CD4-positive, alpha-beta memory T cell (primary cell): ENCODE measurements at regions not wholly inside any gene's neighbourhood (a gene's known extent, or its start where the extent isn't known, plus 50 kb on each side); places are given as distances from the start of the nearest gene placed in this dataset.

Source experiments
- CTCF ChIA-PET: fragments of 350-600 bp; sonication (Branson Sonifier 250); formaldehyde crosslinking; loops from one replicate; lab custom pipeline; 2021; ENCODE audit warnings: inconsistent platforms; ENCODE audit not compliant: partially characterized antibody; lab: Charles Lee
- POLR2A ChIA-PET: fragments of 350-600 bp; sonication (Branson Sonifier 250); formaldehyde crosslinking; loops from one replicate; lab custom pipeline; 2021; ENCODE audit not compliant: partially characterized antibody; lab: Charles Lee
- DNase-seq, 5 donors: peaks; one replicate each; pipeline versions ENCODE4 v3.0.0 to v3.0.0-alpha.2; 2020 to 2022; ENCODE audit warnings: mixed read lengths in 1 of 5
- H3K27ac ChIP-seq: one replicate; pipeline ENCODE4 v1.7.0; 2013; ENCODE audit warnings: low read depth, low read length
- H3K27me3 ChIP-seq: 2 replicates; pipeline ENCODE4 v1.7.0; 2013; ENCODE audit warnings: mild to moderate bottlenecking, low read length, moderate library complexity; ENCODE audit not compliant: insufficient read depth
- H3K36me3 ChIP-seq: 2 replicates; pipeline ENCODE4 v1.7.0; 2013; ENCODE audit warnings: mild to moderate bottlenecking, low read length, moderate library complexity; ENCODE audit not compliant: insufficient read depth
- H3K4me1 ChIP-seq: 2 replicates; pipeline ENCODE4 v1.7.0; 2013; ENCODE audit warnings: mild to moderate bottlenecking, low read length, moderate library complexity; ENCODE audit not compliant: insufficient read depth
- H3K4me3 ChIP-seq, 2 donors: one replicate each; pipeline ENCODE4 v1.7.0; 2013; ENCODE audit warnings: low read length in 2 of 2, mild to moderate bottlenecking in 1 of 2
- H3K9me3 ChIP-seq, 2 donors: one replicate each; pipeline ENCODE4 v1.7.0; 2013; ENCODE audit warnings: low read length in 2 of 2, control low read depth in 1 of 2; ENCODE audit not compliant: control insufficient read depth in 1 of 2
- H3K27ac Mint-ChIP-seq, 7 donors: one replicate each; pipeline ENCODE4 v1.8.0; 2020 to 2021; ENCODE audit warnings: mixed read lengths in 7 of 7, mild to moderate bottlenecking in 6 of 7, inconsistent platforms in 3 of 7, moderate library complexity in 3 of 7
- H3K27me3 Mint-ChIP-seq, 2 donors: one replicate each; pipeline ENCODE4 v1.8.0; 2020 to 2021; ENCODE audit warnings: mixed read lengths in 2 of 2
- H3K36me3 Mint-ChIP-seq, 2 donors: one replicate each; pipeline ENCODE4 v1.8.0; 2020 to 2021; ENCODE audit warnings: mixed read lengths in 2 of 2, inconsistent platforms in 1 of 2, mild to moderate bottlenecking in 1 of 2
- H3K4me1 Mint-ChIP-seq, 4 donors: one replicate each; pipeline ENCODE4 v1.8.0; 2020 to 2021; ENCODE audit warnings: mixed read lengths in 4 of 4, mild to moderate bottlenecking in 1 of 4
- H3K4me3 Mint-ChIP-seq, 8 donors: one replicate each; pipeline ENCODE4 v1.8.0; 2020 to 2021; ENCODE audit warnings: mixed read lengths in 8 of 8, mild to moderate bottlenecking in 7 of 8, moderate library complexity in 6 of 8, inconsistent platforms in 3 of 8
- H3K9me3 Mint-ChIP-seq, 8 donors: one replicate each; pipeline ENCODE4 v1.8.0; 2020 to 2021; ENCODE audit warnings: mixed read lengths in 8 of 8, mild to moderate bottlenecking in 5 of 8, inconsistent platforms in 3 of 8, moderate library complexity in 1 of 8
- intact Hi-C: fragments of 100-400 bp; cut with micrococcal nuclease; formaldehyde crosslinking; loops from one replicate; pipeline ENCODE4 v1.15.1; 2023

DNA sequence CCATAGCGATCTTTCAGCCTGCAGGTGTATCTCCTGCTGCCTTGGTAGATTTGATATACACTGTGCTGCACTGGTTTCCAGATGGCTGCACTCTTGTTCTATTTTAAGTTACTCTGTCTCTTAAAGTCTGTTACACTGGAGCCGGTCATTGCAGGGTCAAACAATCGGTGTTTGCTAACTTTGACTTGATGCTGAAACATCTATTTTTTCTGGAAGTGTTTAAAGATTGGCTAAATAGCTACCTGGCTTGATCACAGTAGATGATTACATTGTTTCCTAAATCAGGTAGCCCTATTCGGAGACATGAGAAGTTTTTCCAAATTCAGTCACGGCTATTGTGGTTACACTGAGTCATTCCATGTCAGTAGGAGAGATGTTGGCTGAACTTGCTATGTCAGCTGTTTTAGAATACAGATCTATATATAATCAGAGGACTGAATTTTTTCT lies 574.8 kb downstream of the ETV1 start:
- H3K27me3 Mint-ChIP-seq, result no peaks in the 10 kb centered on the region
- H3K4me1 Mint-ChIP-seq, result peaks cover 0 to 2% (median 0%) of the 10 kb centered on the region in 4 donors
- no peaks in the 10 kb centered on the region for H3K4me1 ChIP-seq
- DNase-seq, result no peak
- ChIA-PET CTCF (no interaction called here), POLR2A (no interaction called here)
- H3K9me3 Mint-ChIP-seq, result peaks cover 0 to 4% (median 0%) of the 10 kb centered on the region in 8 donors
- H3K27me3 ChIP-seq, result no peaks in the 10 kb centered on the region
- intact Hi-C loops, result no loop called here
- H3K9me3 ChIP-seq, result no peaks in the 10 kb centered on the region
- H3K4me3 Mint-ChIP-seq, result no peak overlapping the region
- H3K27ac ChIP-seq, result no peak overlapping the region
- no peak overlapping the region for H3K4me3 ChIP-seq
- no peaks in the 10 kb centered on the region for H3K36me3 Mint-ChIP-seq
- H3K27ac Mint-ChIP-seq, result no peak overlapping the region
- no peaks in the 10 kb centered on the region for H3K36me3 ChIP-seq

- Mint-ChIP-seq H3K4me1 (no peaks in the 10 kb centered on the region), H3K9me3 (peaks cover 0 to 4% (median 0%) of the 10 kb centered on the region in 8 donors), H3K27ac (no peak overlapping the region), H3K27me3 (no peaks in the 10 kb centered on the region), H3K4me3 (no peak overlapping the region), H3K36me3 (no peaks in the 10 kb centered on the region)
- no peak overlapping the region for H3K4me3 ChIP-seq
- DNase-seq, result no peak
- intact Hi-C loops, result no loop called here
- ChIA-PET POLR2A (no interaction called here), CTCF (no interaction called here)
- H3K4me1 ChIP-seq, result no peaks in the 10 kb centered on the region
- no peak overlapping the region for H3K27ac ChIP-seq
- H3K36me3 ChIP-seq, result no peaks in the 10 kb centered on the region
- H3K27me3 ChIP-seq, result no peaks in the 10 kb centered on the region
- H3K9me3 ChIP-seq, result no peaks in the 10 kb centered on the region
These were observed 573.4 kb downstream of the ETV1 start for GRCh38 chr7:13416071-13416470.

DNA sequence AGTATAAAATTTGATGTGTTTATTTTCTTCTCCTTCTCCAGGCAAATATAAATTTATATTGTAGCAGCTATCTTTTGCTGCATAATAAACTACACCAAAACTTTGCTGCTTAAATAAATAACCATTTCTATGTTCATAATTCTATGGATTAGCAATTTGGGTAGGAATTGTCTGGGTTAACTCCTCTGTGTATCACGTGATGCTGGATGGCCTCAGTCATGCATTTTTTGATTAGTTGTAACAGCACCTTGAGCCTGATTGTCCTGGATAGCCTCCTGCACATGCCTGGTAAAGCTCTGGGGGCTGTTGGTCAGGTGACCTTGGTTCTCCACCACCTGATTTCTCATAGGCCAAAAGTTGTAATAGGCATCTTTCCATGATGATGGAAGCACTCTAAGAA lies 572.9 kb downstream of the ETV1 start:
- Mint-ChIP-seq H3K27me3 (no peaks in the 10 kb centered on the region), H3K4me1 (no peaks in the 10 kb centered on the region), H3K36me3 (no peaks in the 10 kb centered on the region), H3K4me3 (no peak overlapping the region), H3K9me3 (peaks cover 0 to 7% (median 2%) of the 10 kb centered on the region in 8 donors), H3K27ac (no peak overlapping the region)
- no peaks in the 10 kb centered on the region for H3K27me3 ChIP-seq
- H3K4me3 ChIP-seq, result no peak overlapping the region
- no peaks in the 10 kb centered on the region for H3K36me3 ChIP-seq
- no peak overlapping the region for H3K27ac ChIP-seq
- peak in 1 of 5 donors; percentile 19 for DNase-seq
- no peaks in the 10 kb centered on the region for H3K9me3 ChIP-seq
- intact Hi-C loops, result no loop called here
- H3K4me1 ChIP-seq, result no peaks in the 10 kb centered on the region
- ChIA-PET POLR2A (no interaction called here), CTCF (no interaction called here)

- intact Hi-C loops, result no loop called here
- H3K27ac Mint-ChIP-seq, result no peak overlapping the region
- peaks cover 0 to 12% (median 3%) of the 10 kb centered on the region in 8 donors for H3K9me3 Mint-ChIP-seq
- no peak overlapping the region for H3K27ac ChIP-seq
- H3K36me3 ChIP-seq, result no peaks in the 10 kb centered on the region
- H3K27me3 ChIP-seq, result no peaks in the 10 kb centered on the region
- H3K4me1 ChIP-seq, result no peaks in the 10 kb centered on the region
- CTCF ChIA-PET, result no interaction called here
- H3K9me3 ChIP-seq, result no peaks in the 10 kb centered on the region
- no peak overlapping the region for H3K4me3 ChIP-seq
- DNase-seq, result no peak
- no peaks in the 10 kb centered on the region for H3K4me1 Mint-ChIP-seq
- POLR2A ChIA-PET, result no interaction called here
- no peak overlapping the region for H3K4me3 Mint-ChIP-seq
- H3K36me3 Mint-ChIP-seq, result no peaks in the 10 kb centered on the region
- H3K27me3 Mint-ChIP-seq, result no peaks in the 10 kb centered on the region
These were observed 568.7 kb downstream of the ETV1 start for GRCh38 chr7:13420726-13421125.

DNA sequence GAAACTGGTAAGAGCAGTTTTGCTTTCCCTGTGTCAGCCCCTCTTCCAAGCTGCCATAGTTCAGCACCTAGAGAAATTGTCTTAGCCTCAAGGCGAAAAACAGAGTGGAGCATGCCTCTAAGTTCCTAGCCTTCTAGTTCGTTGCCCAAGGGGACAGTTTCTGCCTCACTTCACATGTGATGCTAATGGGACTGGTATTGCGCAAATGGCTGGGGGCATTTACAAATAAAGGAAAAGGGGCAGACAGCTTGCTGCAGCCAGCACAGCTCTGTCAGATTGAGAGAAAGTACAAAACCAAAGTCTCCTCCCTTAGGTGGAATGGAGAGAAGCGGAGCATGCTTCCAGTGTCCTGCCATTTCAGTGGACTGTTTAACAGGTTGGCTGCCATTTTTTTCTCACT lies 567.7 kb downstream of the ETV1 start:
- H3K36me3 Mint-ChIP-seq, result no peaks in the 10 kb centered on the region
- no peak for DNase-seq
- Histone ChIP-seq H3K4me3 (no peak overlapping the region), H3K36me3 (no peaks in the 10 kb centered on the region), H3K27me3 (no peaks in the 10 kb centered on the region), H3K27ac (no peak overlapping the region), H3K9me3 (no peaks in the 10 kb centered on the region), H3K4me1 (no peaks in the 10 kb centered on the region)
- intact Hi-C loops, result no loop called here
- ChIA-PET CTCF (no interaction called here), POLR2A (no interaction called here)
- H3K27ac Mint-ChIP-seq, result no peak overlapping the region
- H3K9me3 Mint-ChIP-seq, result peaks cover 0 to 12% (median 3%) of the 10 kb centered on the region in 8 donors
- H3K27me3 Mint-ChIP-seq, result no peaks in the 10 kb centered on the region
- no peak overlapping the region for H3K4me3 Mint-ChIP-seq
- no peaks in the 10 kb centered on the region for H3K4me1 Mint-ChIP-seq

DNA sequence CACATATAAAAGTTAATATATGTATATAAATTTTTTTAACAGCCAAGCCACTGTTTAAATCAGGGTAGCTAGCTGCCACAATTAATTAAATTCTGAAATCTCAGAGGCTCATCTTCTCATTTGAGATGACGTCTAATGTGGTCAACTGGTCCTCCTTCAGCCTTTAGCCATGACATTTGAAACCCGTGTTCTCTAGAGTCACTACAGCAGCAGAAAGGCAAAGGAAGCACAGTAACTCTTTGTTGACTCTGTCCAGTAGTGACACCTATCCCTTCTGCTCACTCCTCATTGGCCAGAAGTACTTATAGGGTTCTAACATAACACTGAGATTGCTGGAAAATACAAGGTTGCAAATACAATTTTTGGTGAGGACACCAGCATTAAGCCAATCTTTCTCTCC lies 555.5 kb downstream of the ETV1 start:
- intact Hi-C loops, result no loop called here
- Histone ChIP-seq H3K4me1 (no peaks in the 10 kb centered on the region), H3K36me3 (no peaks in the 10 kb centered on the region), H3K27me3 (no peaks in the 10 kb centered on the region), H3K9me3 (no peaks in the 10 kb centered on the region), H3K27ac (no peak overlapping the region), H3K4me3 (no peak overlapping the region)
- Mint-ChIP-seq H3K4me1 (no peaks in the 10 kb centered on the region), H3K27me3 (no peaks in the 10 kb centered on the region), H3K9me3 (peaks cover 0 to 2% (median 0%) of the 10 kb centered on the region in 8 donors), H3K4me3 (no peak overlapping the region), H3K27ac (no peak overlapping the region), H3K36me3 (no peaks in the 10 kb centered on the region)
- POLR2A ChIA-PET, result no interaction called here
- DNase-seq, result no peak
- CTCF ChIA-PET, result no interaction called here

DNA sequence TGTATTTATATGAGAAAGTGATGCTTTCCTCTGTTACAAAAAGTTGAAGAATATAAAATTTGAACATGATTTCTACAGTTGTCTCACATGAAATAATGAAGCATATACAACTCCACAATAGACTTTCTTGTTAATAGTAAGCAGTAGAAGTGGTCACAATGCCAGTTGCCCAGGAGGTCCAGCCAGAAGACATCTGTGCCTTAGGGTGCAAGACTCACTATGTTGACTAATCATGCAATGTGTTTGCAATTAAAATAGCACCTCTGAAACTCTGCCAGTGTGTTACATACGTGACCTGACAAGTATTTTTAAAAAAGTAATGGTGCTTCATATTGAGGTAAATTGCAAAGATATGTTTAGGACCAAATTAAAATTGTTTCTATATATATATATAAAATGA lies 547.2 kb downstream of the ETV1 start:
- POLR2A ChIA-PET, result no interaction called here
- intact Hi-C loops, result no loop called here
- no peaks in the 10 kb centered on the region for H3K9me3 Mint-ChIP-seq

DNA sequence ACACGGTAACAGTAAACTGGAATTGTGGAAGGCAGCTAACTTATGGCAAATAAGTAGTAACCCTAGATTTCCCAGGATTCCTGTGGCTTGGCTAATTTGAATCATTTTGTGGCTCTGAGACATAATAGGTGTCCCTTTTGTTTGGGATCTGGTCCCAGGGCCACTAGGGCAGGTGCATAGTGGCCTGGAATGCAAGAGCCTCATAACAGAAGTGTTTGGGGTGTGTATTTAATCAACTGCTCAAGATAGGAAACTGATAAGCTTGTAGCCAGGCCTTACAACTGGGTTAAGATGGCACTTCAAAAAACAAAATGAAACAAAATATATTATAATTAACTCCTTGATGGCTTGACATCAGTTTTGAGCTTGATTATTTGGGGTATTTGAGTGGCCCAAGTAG lies 541.8 kb downstream of the ETV1 start:
- H3K36me3 Mint-ChIP-seq, result no peaks in the 10 kb centered on the region
- H3K4me1 ChIP-seq, result no peaks in the 10 kb centered on the region
- H3K27me3 Mint-ChIP-seq, result no peaks in the 10 kb centered on the region
- no peak overlapping the region for H3K4me3 ChIP-seq
- no peaks in the 10 kb centered on the region for H3K36me3 ChIP-seq
- peaks cover 0 to 3% (median 0%) of the 10 kb centered on the region in 8 donors for H3K9me3 Mint-ChIP-seq
- ChIA-PET POLR2A (no interaction called here), CTCF (no interaction called here)
- no peak overlapping the region for H3K4me3 Mint-ChIP-seq
- no peaks in the 10 kb centered on the region for H3K27me3 ChIP-seq
- no peak overlapping the region for H3K27ac Mint-ChIP-seq
- intact Hi-C loops, result no loop called here
- DNase-seq, result no peak
- H3K9me3 ChIP-seq, result no peaks in the 10 kb centered on the region
- no peak overlapping the region for H3K27ac ChIP-seq
- H3K4me1 Mint-ChIP-seq, result no peaks in the 10 kb centered on the region

More for the DNA sequence above, 547.2 kb downstream of the ETV1 start:
- no peak for DNase-seq
- Mint-ChIP-seq H3K27ac (no peak overlapping the region), H3K4me3 (no peak overlapping the region), H3K36me3 (no peaks in the 10 kb centered on the region), H3K27me3 (no peaks in the 10 kb centered on the region), H3K4me1 (no peaks in the 10 kb centered on the region)
- H3K27me3 ChIP-seq, result no peaks in the 10 kb centered on the region
- H3K4me1 ChIP-seq, result no peaks in the 10 kb centered on the region
- no peak overlapping the region for H3K4me3 ChIP-seq
- no peaks in the 10 kb centered on the region for H3K36me3 ChIP-seq
- CTCF ChIA-PET, result no interaction called here
- H3K9me3 ChIP-seq, result no peaks in the 10 kb centered on the region
- H3K27ac ChIP-seq, result no peak overlapping the region
